B cell (primary cell): ENCODE measurements at regions not wholly inside any gene's neighbourhood (a gene's known extent, or its start where the extent isn't known, plus 50 kb on each side); places are given as distances from the start of the nearest gene placed in this dataset.

ENCODE experiments used
- ATAC-seq: fragments of 200-7000 bp; cut with Tn5 transposase; one replicate; pipeline ENCODE4 v1.10.0; 2021; ENCODE audit warnings: low read depth, mild to moderate bottlenecking, moderate number of reproducible peaks, moderate library complexity
- CTCF ChIA-PET: fragments of 350-600 bp; sonication (Branson Sonifier 250); formaldehyde crosslinking; loops from one replicate; lab custom pipeline; 2021; ENCODE audit warnings: antibody characterized with exemption, inconsistent platforms; lab: Charles Lee
- POLR2A ChIA-PET: fragments of 350-600 bp; sonication (Branson Sonifier 250); formaldehyde crosslinking; loops from one replicate; lab custom pipeline; 2021; ENCODE audit warnings: antibody characterized with exemption; lab: Charles Lee
- DNase-seq: peaks from one replicate; pipeline ENCODE4 v3.0.0; 2013
- H2AFZ ChIP-seq: 2 replicates; pipeline ENCODE4 v1.6.1; 2012; ENCODE audit warnings: mild to moderate bottlenecking, low read depth, low read length; ENCODE audit not compliant: insufficient read depth, poor library complexity, severe bottlenecking
- H3K27ac ChIP-seq, 2 donors: 1 replicate in 1 of 2; 2 replicates in 1 of 2; pipeline ENCODE4 v1.5.1; 2012 to 2013; ENCODE audit warnings: low read length in 2 of 2, mild to moderate bottlenecking in 2 of 2, moderate library complexity in 1 of 2
- H3K27me3 ChIP-seq, 4 experiments: fragments of 200-600 bp in 1 of 4; sonication (generic) in 1 of 4; replicated peaks in 1 of 4; 1 replicate in 2 of 4; 2 replicates in 2 of 4; pipeline versions ENCODE4 v1.6.1 to v1.7.0; 2013 to 2016; ENCODE audit warnings: low read length in 3 of 4, mild to moderate bottlenecking in 2 of 4, mixed read lengths in 1 of 4, moderate library complexity in 1 of 4; ENCODE audit not compliant: insufficient read depth in 4 of 4, control insufficient read depth in 3 of 4; ENCODE audit errors: control extremely low read depth in 1 of 4
- H3K36me3 ChIP-seq, 2 experiments: replicated peaks in 1 of 2; 1 replicate in 1 of 2; 2 replicates in 1 of 2; pipeline versions ENCODE4 v1.6.1 to v1.7.1; 2013; ENCODE audit warnings: low read length in 1 of 2; ENCODE audit not compliant: insufficient read depth in 2 of 2, control insufficient read depth in 1 of 2; ENCODE audit errors: control extremely low read depth in 1 of 2, extremely low read depth in 1 of 2
- H3K4me1 ChIP-seq, 2 donors: fragments of 200-600 bp in 1 of 2; sonication (generic) in 1 of 2; 1 replicate in 1 of 2; 2 replicates in 1 of 2; pipeline versions ENCODE4 v1.5.1 to v1.6.1; 2013 to 2017; ENCODE audit warnings: low read length in 2 of 2; ENCODE audit not compliant: control insufficient read depth in 2 of 2, insufficient read depth in 2 of 2
- H3K4me2 ChIP-seq: replicated peaks from 2 replicates; pipeline ENCODE3; 2012; ENCODE audit warnings: mild to moderate bottlenecking, low read depth, low read length; ENCODE audit not compliant: poor library complexity, severe bottlenecking
- H3K4me3 ChIP-seq, 5 experiments: fragments of 200-600 bp in 1 of 5; sonication (generic) in 1 of 5; 1 replicate in 3 of 5; 2 replicates in 2 of 5; pipeline versions ENCODE4 v1.5.1 to v1.7.0; 2011 to 2016; ENCODE audit warnings: low read length in 4 of 5, mild to moderate bottlenecking in 4 of 5, low read depth in 2 of 5, control low read depth in 1 of 5, moderate library complexity in 1 of 5; ENCODE audit not compliant: insufficient read depth in 1 of 5; ENCODE audit errors: control extremely low read depth in 1 of 5, extremely low read depth in 1 of 5
- H3K79me2 ChIP-seq: fragments of 200-600 bp; sonication (generic); one replicate; pipeline ENCODE4 v1.6.0; 2016; ENCODE audit warnings: low read length; ENCODE audit not compliant: control insufficient read depth, insufficient read depth
- H3K9ac ChIP-seq: fragments of 200-600 bp; sonication (generic); 2 replicates; pipeline ENCODE4 v1.6.1; 2017; ENCODE audit warnings: mild to moderate bottlenecking, low read length, moderate library complexity
- H3K9me3 ChIP-seq, 3 donors: one replicate each; pipeline versions ENCODE4 v1.6.1 to v1.7.1; 2013; ENCODE audit warnings: low read length in 2 of 3; ENCODE audit not compliant: control insufficient read depth in 2 of 3, insufficient read depth in 1 of 3; ENCODE audit errors: control extremely low read depth in 1 of 3
- H4K20me1 ChIP-seq: 2 replicates; pipeline ENCODE4 v1.6.0; 2012; ENCODE audit warnings: mild to moderate bottlenecking, low read length; ENCODE audit not compliant: insufficient read depth, control insufficient read depth, poor library complexity, severe bottlenecking
- H3K27ac Mint-ChIP-seq: one replicate; pipeline ENCODE4 v1.8.0; 2021; ENCODE audit warnings: mixed read lengths
- H3K27me3 Mint-ChIP-seq: one replicate; pipeline ENCODE4 v1.8.0; 2021; ENCODE audit warnings: mixed read lengths
- H3K4me1 Mint-ChIP-seq: one replicate; pipeline ENCODE4 v1.8.0; 2021; ENCODE audit warnings: mixed read lengths
- H3K4me3 Mint-ChIP-seq: one replicate; pipeline ENCODE4 v1.8.0; 2021; ENCODE audit warnings: mixed read lengths
- H3K9me3 Mint-ChIP-seq: one replicate; pipeline ENCODE4 v1.8.0; 2022; ENCODE audit warnings: mixed read lengths; ENCODE audit not compliant: insufficient read depth
- EZH2 ChIP-seq: IDR thresholded peaks from 2 replicates; pipeline ENCODE4 v1.6.1; 2012; ENCODE audit warnings: borderline replicate concordance, low read depth, mild to moderate bottlenecking, moderate library complexity, low read length; ENCODE audit not compliant: insufficient read depth, poor library complexity, severe bottlenecking
- WGBS: methylation state at CpG from one replicate; pipeline ENCODE4 v1.1.5; 2013; ENCODE audit warnings: missing lambda C conversion rate; ENCODE audit not compliant: insufficient coverage; 5-methylcytosine and 5-hydroxymethylcytosine counted together
- intact Hi-C: fragments of 100-400 bp; cut with micrococcal nuclease; formaldehyde crosslinking; loops from one replicate; pipeline ENCODE4 v1.10.0; 2022
- TF ChIP-seq, protein P1 (sequence below): fragments of 200-600 bp; IDR thresholded peaks from one replicate; pipeline ENCODE4 v1.8.0; 2022; ENCODE audit warnings: antibody characterized with exemption, mild to moderate bottlenecking

DNA sequence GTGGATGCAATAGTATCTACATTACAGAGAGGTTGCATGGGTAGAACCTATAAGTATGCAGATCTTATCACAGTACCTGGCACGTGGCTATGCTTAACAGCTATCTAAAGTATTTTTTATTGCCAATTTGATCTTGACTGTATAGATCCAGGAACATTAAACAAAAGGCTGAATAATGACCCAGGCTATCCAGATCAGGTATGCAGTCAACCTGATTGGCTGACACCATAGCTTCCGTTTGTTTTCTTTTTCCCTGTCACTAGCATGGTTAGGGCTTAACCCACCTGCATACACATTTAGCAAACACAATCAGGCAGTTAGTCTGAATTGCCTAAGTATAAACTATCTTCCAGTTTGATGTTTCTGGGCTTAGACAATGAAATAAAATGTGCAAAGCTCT lies 264.9 kb upstream of the PLXNA2 start:
- TF ChIP-seq, protein P1, sequence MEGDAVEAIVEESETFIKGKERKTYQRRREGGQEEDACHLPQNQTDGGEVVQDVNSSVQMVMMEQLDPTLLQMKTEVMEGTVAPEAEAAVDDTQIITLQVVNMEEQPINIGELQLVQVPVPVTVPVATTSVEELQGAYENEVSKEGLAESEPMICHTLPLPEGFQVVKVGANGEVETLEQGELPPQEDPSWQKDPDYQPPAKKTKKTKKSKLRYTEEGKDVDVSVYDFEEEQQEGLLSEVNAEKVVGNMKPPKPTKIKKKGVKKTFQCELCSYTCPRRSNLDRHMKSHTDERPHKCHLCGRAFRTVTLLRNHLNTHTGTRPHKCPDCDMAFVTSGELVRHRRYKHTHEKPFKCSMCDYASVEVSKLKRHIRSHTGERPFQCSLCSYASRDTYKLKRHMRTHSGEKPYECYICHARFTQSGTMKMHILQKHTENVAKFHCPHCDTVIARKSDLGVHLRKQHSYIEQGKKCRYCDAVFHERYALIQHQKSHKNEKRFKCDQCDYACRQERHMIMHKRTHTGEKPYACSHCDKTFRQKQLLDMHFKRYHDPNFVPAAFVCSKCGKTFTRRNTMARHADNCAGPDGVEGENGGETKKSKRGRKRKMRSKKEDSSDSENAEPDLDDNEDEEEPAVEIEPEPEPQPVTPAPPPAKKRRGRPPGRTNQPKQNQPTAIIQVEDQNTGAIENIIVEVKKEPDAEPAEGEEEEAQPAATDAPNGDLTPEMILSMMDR: no peak
- TF ChIP-seq EZH2: no peak
- ATAC-seq: no peak
- intact Hi-C loops: no loop called here

DNA sequence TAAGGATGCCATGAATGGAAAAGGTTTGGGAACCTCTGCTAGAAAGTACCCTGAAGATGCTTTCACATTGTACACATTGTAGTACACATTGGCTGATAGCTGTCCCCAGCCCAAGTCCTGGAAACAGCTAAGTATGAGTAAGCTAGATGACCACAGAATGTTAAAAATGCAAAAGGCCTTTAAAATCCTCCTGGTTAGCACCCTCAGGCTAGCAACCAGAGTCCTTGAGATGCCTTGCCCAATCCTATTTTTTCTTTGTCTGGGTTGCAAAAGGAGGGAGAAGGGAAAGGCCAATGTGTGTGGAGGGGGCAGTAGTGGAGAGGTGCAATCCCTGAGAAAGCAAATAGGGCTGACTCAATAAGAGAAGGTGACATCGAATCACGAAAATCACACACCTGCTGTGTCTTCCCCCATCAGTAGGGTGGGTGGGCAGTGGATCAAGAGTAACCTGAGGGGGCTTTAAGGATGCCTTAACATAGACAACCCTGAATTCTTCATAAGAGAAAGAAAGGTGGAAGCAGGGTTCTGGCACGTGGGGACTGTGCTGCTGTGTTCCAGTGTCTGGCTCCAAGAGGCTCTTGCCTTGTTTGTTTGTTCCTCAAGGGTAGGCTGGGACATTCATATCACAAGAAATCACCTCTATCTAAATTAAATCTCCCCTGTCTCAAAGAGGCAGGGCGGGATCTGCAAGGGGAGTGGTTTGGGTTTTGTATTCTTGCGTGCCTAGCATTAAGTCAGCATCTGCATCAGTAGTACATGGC lies 266.2 kb upstream of the PLXNA2 start:
- Histone ChIP-seq H2AFZ (no peak overlapping the region), H3K9ac (no peak overlapping the region), H4K20me1 (no peaks in the 10 kb centered on the region), H3K36me3 (no peaks in the 10 kb centered on the region), H3K4me2 (no peak overlapping the region), H3K9me3 (no peaks in the 10 kb centered on the region), H3K27ac (no peak overlapping the region), H3K4me1 (no peaks in the 10 kb centered on the region), H3K27me3 (no peaks in the 10 kb centered on the region), H3K79me2 (no peaks in the 10 kb centered on the region), H3K4me3 (no peak overlapping the region)
- DNase-seq: no peak
- intact Hi-C loops: no loop called here
- no peaks in the 10 kb centered on the region for H3K9me3 Mint-ChIP-seq
- H3K27ac Mint-ChIP-seq: no peak overlapping the region
- H3K4me1 Mint-ChIP-seq: no peaks in the 10 kb centered on the region
- WGBS: 83% methylated on average over 2 of the region's 5 CpGs
- no peak for TF ChIP-seq EZH2
- TF ChIP-seq, protein P1: no peak
- POLR2A ChIA-PET: no interaction called here
- H3K4me3 Mint-ChIP-seq: no peak overlapping the region
- ATAC-seq: no peak
- no peaks in the 10 kb centered on the region for H3K27me3 Mint-ChIP-seq
- CTCF ChIA-PET: no interaction called here

More for the DNA sequence above, 264.9 kb upstream of the PLXNA2 start:
- Mint-ChIP-seq H3K4me1 (no peaks in the 10 kb centered on the region), H3K27me3 (peaks cover 6% of the 10 kb centered on the region), H3K9me3 (no peaks in the 10 kb centered on the region), H3K27ac (no peak overlapping the region), H3K4me3 (no peak overlapping the region)
- Histone ChIP-seq H2AFZ (no peak overlapping the region), H3K27me3 (no peaks in the 10 kb centered on the region), H3K4me1 (no peaks in the 10 kb centered on the region), H3K36me3 (no peaks in the 10 kb centered on the region), H3K4me3 (no peak overlapping the region), H3K9me3 (no peaks in the 10 kb centered on the region), H4K20me1 (no peaks in the 10 kb centered on the region), H3K9ac (no peak overlapping the region), H3K79me2 (no peaks in the 10 kb centered on the region), H3K27ac (no peak overlapping the region), H3K4me2 (no peak overlapping the region)
- DNase-seq: no peak
- POLR2A ChIA-PET: no interaction called here
- CTCF ChIA-PET: no interaction called here
- no CpG with 5 or more reads among the region's 2 CpGs for WGBS
